GM18907 (cell line): ENCODE measurements at regions not wholly inside any gene's neighbourhood (a gene's known extent, or its start where the extent isn't known, plus 50 kb on each side); places are given as distances from the start of the nearest gene placed in this dataset.
"Not testable (repeated sequence)": the region's sequence is repeated elsewhere in the genome, so short reads cannot be mapped to it uniquely, and the experiment has no call there.

Experiments
- ATAC-seq: cut with Tn5 transposase; IDR thresholded peaks from one replicate; pipeline ENCODE4 v1.9.1; 2021; ENCODE audit warnings: mild to moderate bottlenecking, moderate library complexity; ENCODE audit not compliant: unreplicated experiment

DNA sequence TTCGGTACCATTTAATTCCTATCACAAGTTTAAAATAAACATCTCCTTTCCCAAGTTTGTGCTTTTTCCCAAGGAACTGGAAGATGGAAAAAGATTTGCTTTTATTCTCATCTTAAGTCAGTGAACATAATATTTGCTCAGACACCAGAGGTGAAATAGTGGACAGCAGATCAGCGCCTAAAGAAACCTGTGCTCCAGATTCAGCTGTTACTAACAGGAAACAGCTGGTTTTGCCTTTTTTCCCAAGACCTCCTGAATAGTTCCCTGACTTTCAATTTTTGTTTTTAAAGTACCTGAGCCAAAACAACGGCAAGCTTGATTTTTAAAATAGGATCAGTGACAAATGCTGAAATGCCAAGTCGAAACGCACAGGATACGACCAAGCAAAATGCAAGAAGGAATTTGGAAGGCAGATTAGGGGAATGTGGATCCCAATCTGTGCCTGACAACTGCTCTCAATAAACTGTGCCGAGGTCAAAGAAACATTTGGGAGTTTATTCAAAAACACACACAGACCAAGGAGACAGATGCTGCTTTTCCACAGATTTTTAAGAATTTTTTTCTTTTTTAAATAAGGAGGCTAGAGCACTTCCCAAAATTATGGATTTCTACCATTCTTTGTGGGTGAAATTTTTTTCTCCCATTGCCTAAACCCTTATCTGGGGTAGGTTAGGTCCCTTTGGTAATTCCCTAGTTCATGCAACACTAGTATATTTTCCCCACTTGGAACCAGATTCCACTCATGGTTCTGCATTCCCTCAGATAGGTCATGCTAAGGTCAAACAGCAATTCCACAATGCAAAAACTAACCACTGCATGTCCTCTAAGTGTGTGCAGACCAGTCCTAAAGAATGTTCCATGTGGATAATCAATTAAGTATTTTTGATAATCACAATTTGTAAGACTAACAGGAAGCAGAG is 121.5 kb upstream of the PDE1A start:
- ATAC-seq = no peak

DNA sequence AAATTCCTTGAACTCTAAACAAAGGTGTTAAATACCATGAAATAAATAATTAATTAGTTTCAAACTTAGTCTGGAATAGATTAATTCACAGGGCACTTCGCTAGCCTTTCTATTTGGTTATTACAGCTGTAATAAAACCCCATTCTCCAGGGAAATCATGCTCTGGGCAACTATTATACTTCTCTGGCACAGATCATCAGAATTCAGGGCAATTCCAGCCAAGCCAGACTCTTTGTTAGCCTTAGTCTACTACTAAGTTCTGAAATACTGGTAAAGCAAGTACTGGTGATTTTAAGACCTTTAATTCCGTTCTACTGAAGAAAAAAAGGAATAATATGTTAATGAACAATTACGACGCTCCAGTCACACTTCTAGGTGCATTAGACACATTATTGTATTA is 123.4 kb upstream of the PDE1A start:
- ATAC-seq = no peak

DNA sequence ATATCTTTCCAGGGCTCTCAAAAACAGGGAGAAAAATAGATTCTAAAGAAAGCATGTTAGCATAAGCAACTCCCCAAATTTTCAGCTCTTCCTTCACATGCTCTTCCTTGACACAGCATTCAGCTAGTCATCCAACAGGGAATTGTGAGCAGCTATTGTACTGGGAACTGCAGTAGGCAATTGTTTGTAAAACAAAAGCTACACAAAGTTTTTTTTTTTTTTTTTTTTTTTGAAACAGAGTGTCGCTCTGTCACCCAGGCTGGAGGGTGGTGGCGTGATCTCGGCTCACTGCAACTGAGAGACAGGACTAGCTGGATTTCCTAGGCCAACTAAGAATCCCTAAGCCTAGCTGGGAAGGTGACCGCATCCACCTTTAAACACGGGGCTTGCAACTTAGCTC is 125.4 kb upstream of the PDE1A start:
- not testable (repeated sequence) for ATAC-seq

DNA sequence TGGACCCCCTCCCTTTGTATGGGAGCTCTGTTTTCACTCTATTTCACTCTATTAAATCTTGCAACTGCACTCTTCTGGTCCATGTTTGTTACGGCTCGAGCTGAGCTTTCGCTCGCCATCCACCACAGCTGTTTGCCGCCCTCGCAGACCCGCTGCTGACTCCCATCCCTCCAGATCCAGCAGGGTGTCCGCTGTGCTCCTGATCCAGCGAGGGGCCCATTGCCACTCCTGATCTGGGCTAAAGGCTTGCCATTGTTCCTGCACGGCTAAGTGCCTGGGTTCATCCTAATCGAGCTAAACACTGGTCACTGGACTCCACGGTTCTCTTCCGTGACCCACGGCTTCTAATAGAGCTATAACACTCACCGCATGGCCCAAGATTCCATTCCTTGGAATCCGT is 125.9 kb upstream of the PDE1A start:
- ATAC-seq = not testable (repeated sequence)

DNA sequence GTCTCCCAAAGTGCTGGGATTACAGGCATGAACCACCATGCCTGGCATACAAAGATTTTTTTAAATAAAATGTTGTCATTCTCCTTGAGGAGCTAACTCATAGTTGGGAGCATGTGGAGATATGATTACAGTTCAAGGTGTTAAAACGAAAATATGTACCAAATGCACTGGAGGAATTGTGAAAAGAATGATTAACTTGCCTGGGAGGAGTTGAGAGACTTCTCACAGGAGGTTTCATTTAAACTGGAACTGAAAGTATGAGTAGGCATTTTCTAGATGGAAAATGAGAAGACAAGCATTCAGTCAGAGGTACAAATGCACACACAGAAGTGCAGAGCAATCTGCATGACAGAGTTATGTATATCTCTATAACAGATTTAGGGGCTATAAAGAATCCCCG is 126.6 kb upstream of the PDE1A start:
- ATAC-seq = peak; percentile 100

DNA sequence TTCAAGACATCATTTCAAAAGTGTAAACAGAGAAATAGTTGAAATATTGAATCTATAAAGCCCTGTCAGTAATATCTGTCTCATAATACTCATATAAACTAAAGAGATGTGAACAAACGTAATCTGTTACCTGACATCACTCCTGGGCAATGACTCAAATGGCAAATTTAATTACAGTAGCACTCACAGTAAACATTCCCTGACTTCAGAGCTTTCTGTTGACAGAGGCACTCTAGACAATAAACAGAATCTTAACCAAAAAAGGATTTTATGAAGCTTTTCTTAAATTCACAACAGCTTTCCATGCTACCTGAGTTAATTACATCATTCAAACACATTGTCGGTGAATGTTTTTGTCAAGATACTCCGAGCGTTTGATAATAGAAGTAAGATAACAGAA is 128.1 kb upstream of the PDE1A start:
- ATAC-seq = no peak

DNA sequence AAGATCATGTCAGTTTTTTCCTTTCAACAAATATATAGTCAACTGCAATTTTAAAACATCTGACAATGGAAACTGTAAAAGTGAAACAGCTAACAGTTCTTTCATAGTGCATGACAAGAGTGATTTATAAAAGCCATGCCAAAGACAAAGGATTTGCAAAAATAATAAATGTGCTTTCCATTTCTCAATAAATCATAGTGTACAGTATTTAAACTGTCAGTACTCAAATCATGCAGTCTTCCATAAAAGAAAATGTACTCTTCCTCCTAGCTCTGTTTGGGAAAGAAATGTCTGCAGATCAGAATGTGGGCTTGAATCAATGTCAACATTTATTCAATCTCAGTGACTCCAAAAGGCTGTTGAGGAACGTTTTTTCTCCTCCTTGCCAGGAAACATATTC is 131.7 kb upstream of the PDE1A start:
- ATAC-seq = no peak

DNA sequence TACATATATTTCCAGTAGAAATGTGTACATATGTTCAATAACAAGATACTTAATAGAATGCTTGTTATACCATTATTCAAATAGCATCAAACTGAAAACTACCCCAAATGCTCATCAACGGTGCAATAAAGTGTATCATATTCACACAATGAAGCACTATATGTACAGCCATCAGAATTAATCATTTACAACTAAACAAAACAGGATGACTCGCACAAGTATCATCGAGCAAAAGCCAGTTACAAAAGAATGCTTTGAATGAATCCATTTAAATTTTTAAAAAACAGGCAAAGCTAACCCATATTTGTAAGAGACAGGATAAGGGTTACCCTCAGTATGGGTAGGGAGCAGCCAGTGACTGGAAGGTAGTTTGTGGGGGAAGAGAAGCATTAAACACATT is 132.8 kb upstream of the PDE1A start:
- ATAC-seq = no peak

DNA sequence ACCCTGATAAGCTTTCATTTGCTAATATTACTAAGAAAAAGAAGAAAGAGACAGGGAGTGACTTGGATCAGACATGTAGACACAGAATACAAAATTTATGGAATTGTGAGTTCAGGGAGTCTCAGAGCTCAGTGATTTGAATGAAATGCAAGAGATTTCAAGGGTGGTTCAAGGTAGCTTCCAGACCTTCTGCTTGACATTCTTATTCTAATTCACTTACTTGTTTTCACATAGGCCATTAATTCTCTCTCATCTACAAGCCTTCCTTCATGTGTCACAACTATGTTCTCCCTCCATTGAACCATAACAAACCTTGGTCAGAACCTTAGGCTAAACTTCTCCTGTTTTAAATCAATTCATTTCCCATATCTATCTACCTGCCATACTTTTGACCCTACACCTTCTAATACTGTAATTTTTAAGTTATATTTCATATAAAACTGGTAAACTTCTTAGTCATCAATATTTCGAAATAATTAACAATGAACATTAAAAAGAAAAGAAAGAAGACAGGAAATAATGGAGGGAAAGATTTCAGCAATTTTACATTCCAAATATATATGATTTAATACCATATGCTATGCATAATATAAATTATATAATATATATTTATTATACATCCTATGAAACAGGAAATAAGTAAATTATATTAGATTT is 139.2 kb upstream of the PDE1A start:
- no peak for ATAC-seq

DNA sequence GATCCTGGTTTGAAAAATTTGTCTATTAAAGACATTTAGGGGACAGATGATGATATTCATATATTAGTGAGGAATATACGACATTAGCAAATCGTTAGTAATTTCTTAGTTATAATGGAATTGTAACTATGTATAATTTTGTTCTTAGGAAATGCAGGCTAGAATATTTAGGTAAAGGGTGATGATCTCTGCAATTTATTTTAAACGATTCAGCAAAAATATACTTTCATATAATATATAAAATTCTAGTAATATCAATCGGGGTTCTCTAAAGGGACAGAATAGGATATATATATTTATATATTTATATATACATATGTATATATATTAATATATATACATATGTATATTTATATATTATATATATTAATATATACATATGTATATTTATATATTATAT is 142.5 kb upstream of the DNAJC10 start:
- no peak for ATAC-seq

DNA sequence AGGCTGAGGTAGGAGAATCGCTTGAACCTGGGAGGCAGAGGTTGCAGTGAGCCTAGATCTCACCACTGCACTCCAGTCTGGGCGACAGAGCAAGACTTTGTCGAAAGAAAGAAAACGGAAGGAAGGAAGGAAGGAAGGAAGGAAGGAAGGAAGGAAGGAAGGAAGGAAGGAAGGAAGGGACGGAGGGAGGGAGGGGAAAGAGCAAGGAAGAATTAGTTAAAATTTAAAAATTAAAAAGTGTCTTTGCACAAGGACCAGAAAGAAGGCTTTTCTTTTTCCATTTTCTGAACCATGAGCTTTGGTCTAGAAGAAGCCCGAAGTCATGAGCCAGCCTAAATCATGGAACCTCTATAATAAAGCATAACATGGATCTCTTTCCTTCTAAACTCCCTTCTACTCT is 138.2 kb upstream of the DNAJC10 start:
- ATAC-seq = no peak

DNA sequence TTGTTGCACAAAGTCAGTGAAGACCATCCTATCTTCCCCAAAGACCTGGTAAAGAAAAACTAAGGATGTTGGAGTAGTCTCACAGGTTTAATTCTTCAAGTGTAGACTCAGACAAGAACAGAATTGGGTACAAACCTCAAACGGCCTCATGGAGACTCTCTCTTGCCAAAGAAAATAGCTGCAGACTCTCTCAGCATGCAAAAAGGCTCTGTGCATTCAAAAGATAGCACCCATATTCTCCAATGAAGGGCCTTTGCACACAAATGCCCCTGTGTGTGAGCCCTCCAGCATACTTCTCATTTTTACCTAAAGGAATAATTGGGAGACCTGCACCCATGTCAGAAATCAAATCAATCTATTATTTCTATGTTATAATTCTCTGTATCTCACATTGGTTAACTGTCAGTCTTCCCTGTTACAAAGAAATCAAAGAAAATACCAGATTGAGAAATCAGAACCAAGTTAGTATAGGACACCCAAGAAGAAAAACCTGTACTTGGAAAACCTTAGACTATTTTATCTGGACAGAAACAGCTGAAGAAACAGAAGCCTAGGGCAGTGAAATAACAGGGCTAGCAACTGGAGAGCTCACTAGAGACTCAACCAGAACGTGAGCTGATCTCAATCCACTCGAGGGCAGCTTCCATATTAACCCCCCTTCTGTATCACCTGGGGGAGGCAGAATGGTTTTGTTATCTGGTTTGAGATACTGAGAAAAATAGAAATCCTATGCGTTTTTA is 134.7 kb upstream of the DNAJC10 start:
- no peak for ATAC-seq

DNA sequence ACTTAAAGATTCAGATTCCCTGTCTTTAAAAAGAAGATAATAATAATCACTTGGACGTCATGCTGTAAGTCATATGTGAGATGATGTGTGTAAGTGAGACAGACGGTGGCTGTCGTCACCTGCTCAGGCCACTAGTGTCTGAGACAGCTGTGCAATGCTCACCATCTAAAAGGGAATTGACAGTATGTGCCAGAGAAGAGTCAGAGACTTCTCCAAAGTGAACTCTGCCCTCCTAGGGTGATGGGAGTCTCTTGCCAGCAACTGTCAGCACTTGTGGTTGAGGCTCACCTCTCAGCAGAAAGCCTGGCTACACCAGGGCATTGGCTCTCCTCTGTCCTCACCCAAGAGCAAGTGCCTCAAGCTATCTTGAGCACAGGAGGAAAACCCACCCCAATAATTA is 131.6 kb upstream of the DNAJC10 start:
- no peak for ATAC-seq

DNA sequence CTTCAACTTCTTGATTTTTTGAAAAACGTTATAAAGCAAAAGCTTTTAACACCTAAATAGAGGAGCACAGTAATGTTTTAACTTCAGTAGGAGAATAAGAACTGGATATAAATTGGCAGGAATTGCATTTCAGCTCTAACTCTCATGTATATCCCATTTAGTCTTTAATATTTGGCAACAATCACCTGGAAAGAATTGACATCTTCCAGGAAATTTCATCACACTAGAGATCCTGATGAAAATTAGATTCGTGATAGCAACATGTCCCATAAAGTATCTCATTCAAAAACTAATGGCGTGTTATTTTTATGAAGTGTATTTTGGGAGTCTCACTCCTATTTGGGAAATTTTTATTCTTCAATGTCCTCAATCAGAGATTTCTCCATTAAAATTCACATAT is 131.1 kb upstream of the DNAJC10 start:
- ATAC-seq = no peak

DNA sequence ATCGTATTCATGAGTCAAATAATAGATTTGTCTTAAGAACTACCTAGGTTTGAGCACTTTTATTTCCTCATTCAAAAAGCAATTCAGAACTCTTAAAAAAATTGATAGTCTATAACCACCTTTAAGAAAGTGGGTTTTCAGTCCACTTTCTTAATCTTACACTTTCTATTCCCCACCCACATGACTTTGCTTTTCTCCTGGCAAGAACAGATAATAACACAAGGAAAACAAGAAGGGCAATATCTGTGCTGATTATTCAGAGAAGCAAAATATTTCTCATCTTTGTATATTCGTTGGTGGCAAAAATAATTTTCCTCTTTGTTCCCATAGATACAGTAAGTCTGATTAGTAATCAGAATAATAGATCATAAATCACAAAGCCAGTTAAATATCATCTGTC is 130.6 kb upstream of the DNAJC10 start:
- no peak for ATAC-seq

DNA sequence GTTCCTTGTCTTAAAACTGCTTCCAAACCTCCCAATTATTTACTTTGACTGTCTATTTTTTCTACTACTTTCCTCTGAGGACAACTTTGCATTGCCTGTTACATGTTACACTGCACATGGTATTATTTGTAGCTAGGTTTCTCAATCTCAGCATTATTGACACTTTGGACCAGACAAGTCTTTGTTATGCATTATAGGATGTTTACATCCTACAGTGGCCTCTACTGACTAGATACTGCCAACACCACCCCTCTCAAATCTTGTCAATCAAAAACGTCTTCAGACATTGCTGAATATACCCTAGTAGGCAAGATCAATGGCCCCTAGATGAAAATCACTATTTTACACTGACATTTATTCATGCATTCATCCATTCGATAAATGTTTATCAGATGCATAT is 129.6 kb upstream of the DNAJC10 start:
- ATAC-seq = peak; percentile 78

DNA sequence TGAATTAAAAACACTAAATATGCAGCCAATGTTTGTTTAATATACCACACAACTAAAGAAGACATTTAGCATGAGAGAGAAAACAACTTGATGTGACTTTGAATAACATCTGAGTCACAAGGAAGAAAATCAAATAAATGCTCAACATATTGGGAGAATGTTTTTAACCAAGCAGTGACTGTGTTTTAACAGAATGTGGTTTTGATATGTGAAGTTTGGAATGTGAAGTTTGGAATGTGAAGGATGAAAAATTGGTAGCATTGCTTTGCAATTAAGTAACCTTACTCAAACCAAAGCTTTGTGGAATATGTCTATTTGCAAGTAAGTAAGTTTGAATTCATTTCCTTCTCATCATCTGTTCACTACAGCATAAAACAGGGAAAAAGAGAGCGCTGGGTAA is 128.2 kb upstream of the DNAJC10 start:
- no peak for ATAC-seq

DNA sequence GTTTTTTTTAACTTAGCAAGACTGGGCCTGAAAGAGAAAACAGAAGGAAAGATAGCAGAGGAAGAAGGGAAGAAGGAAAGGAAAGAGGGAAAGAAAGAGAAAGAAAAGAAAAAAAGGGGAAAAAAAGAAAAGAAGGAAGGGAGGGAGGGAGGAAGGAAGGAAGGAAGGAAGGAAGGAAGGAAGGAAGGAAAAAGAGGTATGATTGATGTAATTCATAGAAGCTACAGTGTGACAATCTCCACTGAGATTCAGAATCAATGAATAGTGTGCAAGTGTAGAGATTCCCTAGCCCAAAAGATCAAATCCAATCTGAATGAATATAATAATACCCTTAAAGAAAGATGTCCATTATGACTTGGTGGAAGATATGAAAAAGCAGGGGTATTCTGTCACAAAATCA is 126.9 kb upstream of the DNAJC10 start:
- ATAC-seq = no peak

DNA sequence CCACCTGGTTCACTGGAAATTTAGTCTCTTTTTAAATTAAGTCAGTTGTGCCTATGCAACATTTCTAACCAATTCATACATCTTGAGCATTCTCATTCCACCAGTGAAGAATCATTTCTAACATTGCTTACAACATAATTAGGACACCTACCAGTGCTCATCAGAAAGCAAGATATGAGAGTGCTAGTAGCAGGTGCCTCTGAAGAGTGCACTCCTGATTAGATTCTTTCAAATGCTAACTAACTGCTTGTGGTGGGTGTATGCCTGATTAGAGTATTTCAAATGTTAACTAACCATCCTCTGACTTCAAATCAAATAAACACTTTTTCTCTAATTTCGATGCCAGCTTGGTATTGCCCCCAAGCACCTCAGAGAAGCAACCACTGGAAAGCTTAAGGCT is 124.3 kb upstream of the DNAJC10 start:
- ATAC-seq = no peak

DNA sequence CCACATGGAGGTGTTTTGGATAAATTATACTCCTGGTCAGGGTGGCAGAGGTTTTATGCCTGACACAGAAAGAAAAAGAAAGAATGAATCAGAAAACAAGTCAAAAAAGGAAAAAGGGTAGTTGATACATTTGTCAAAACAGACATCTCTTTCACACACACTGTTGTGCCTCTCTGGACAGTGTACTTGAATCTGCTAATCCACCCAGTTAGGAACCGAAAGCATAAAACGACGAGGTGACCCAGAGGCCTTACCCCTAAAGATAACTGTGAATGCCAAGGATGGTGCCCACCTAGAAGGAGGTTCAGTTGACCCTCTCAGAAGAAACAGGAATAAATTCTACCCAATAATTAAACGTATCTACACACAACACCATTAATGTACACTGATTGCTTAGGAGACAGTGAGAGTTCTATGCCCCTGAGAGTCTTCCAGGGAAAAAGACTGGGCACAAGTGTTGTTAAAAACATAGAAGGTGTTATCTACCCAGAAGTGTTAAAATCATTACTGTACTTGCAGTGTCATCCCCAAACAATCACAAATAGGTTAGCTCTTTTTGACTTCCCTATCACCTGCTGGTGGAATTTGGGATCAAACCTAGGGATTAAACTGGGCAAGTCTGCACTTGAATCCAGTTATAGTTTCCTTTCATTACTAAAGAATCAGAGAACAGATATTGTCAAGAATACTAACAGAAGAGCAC is 123.2 kb upstream of the DNAJC10 start:
- no peak for ATAC-seq

DNA sequence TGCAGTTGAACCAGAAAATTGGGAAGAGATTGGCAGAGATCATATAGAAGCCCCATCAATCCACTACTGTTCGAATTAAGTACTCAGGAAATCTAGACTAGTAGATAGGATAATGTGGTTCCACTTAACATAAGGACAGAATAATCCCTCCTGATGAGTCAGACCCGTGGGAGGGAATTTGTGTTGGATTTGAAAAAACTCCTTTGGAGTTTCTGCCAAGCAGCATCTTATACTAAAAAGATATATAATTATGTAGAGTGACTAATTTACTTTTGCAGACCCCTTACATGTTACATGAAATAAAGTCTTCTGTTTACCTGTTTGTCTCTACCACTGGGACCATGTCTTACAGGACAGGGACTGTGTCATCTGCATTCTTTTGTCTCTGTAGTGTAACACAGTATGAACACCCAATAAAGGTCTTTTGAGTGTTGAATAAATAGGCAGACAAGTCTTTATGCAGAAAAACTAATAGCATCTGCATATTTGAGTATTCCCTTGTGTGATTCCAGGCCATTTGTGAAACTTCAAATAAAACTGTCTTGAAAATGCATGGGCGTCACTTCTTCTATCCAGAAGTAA is 122.6 kb upstream of the DNAJC10 start:
- ATAC-seq = no peak
